OCI-LY7 (cell line): ENCODE measurements at regions not wholly inside any gene's neighbourhood (a gene's known extent, or its start where the extent isn't known, plus 50 kb on each side); places are given as distances from the start of the nearest gene placed in this dataset.

ENCODE experiments used
- BruUV-seq: library from RNA; stranded (reverse); fragments of 400-500 nt; replicated peaks from 2 replicates; lab custom pipeline; 2021; lab: Mats Ljungman, UMichigan
- CTCF ChIA-PET: fragments of 300-600 bp; sonication (Branson Sonifier 250); formaldehyde crosslinking; loops from one replicate; lab custom pipeline; 2022; ENCODE audit warnings: antibody characterized with exemption; ENCODE audit not compliant: unreplicated experiment; lab: Charles Lee
- POLR2A ChIA-PET: fragments of 300-600 bp; sonication (Branson Sonifier 250); formaldehyde crosslinking; loops from one replicate; lab custom pipeline; 2022; ENCODE audit warnings: antibody characterized with exemption; lab: Charles Lee
- DNase-seq: peaks from one replicate; pipeline ENCODE4 v3.0.0-alpha.2; 2015; ENCODE audit warnings: low spot score
- H2AFZ ChIP-seq: fragments of 200-600 bp; sonication (generic), shearing (Covaris generic); 2 replicates; pipeline ENCODE4 v1.6.1; 2014; ENCODE audit warnings: mild to moderate bottlenecking, antibody characterized with exemption, low read length, moderate library complexity
- H3K27ac ChIP-seq: fragments of 200-600 bp; sonication (generic); 2 replicates; pipeline ENCODE4 v1.5.1; 2014; ENCODE audit warnings: mixed run types, low read depth, mild to moderate bottlenecking, moderate library complexity, low read length, inconsistent platforms; ENCODE audit not compliant: poor library complexity, severe bottlenecking
- H3K36me3 ChIP-seq: fragments of 200-600 bp; sonication (generic); 2 replicates; pipeline ENCODE4 v1.6.1; 2014; ENCODE audit warnings: mild to moderate bottlenecking, antibody characterized with exemption, low read length, moderate library complexity, mixed read lengths; ENCODE audit not compliant: insufficient read depth
- H3K4me1 ChIP-seq: fragments of 200-600 bp; sonication (generic); 2 replicates; pipeline ENCODE4 v1.5.1; 2014; ENCODE audit warnings: mild to moderate bottlenecking, low read length; ENCODE audit not compliant: insufficient read depth, poor library complexity, severe bottlenecking
- H3K4me2 ChIP-seq: fragments of 200-600 bp; sonication (generic); 2 replicates; pipeline ENCODE4 v1.6.1; 2014; ENCODE audit warnings: mild to moderate bottlenecking, low read length
- H3K4me3 ChIP-seq: fragments of 200-600 bp; sonication (generic); 2 replicates; pipeline ENCODE4 v1.5.1; 2014; ENCODE audit warnings: mild to moderate bottlenecking, low read depth, low read length; ENCODE audit not compliant: poor library complexity, severe bottlenecking
- H3K79me2 ChIP-seq: fragments of 200-600 bp; sonication (generic); 2 replicates; pipeline ENCODE4 v1.6.1; 2016; ENCODE audit warnings: low read depth, mild to moderate bottlenecking, low read length, moderate library complexity, mixed read lengths; ENCODE audit not compliant: insufficient read depth
- H3K9me2 ChIP-seq: fragments of 200-600 bp; sonication (generic); 2 replicates; pipeline ENCODE4 v1.6.1; 2016; ENCODE audit warnings: mild to moderate bottlenecking, low read length, mixed read lengths; ENCODE audit not compliant: insufficient read depth
- H3K9me3 ChIP-seq: fragments of 200-600 bp; sonication (generic); 2 replicates; pipeline ENCODE4 v1.6.1; 2014; ENCODE audit warnings: mild to moderate bottlenecking, mixed run types, low read length, mixed read lengths
- H4K20me1 ChIP-seq: fragments of 200-600 bp; sonication (generic); 2 replicates; pipeline ENCODE4 v1.6.1; 2014; ENCODE audit warnings: mild to moderate bottlenecking, antibody characterized with exemption, low read length, moderate library complexity, mixed read lengths; ENCODE audit not compliant: insufficient read depth
- EZH2phosphoT487 ChIP-seq: fragments of 200-600 bp; sonication (generic); IDR thresholded peaks from 2 replicates; pipeline ENCODE4 v1.6.1; 2018; ENCODE audit warnings: low read depth, borderline replicate concordance, mild to moderate bottlenecking, mixed run types, antibody characterized with exemption, low read length, moderate library complexity, mixed read lengths
- intact Hi-C: fragments of 100-400 bp; cut with micrococcal nuclease; formaldehyde crosslinking; loops from one replicate; pipeline ENCODE4 v1.10.0; 2022; ENCODE audit not compliant: unreplicated experiment
- TF ChIP-seq, protein P1 (sequence below): fragments of 200-600 bp; sonication (generic); conservative IDR thresholded peaks from 2 replicates; pipeline ENCODE4 v1.5.1; 2014; ENCODE audit warnings: mild to moderate bottlenecking, antibody characterized with exemption, low read length, moderate library complexity, mixed read lengths

DNA sequence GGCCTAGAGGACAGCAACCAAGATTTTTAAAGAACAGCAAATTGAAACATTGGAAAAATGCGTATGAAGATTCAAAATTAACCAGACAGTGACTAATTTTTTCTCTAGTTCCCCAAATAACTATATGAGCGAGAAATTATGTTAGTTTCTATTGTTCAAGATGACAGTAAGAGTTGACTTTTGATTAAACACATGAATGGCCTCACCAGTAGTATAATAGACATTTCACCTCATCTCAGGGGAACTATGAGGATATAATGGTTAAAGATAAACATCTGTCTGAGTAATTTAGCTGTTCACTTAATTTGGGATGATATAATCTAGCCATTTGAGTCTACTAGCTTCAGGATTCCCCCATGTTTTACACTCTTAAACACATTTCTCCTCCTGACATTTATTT, 380.9 kb upstream of the NWD2 start:
- H2AFZ ChIP-seq, result no peak overlapping the region
- H3K9me3 ChIP-seq, result no peaks in the 10 kb centered on the region
- H3K36me3 ChIP-seq, result no peaks in the 10 kb centered on the region
- no peak overlapping the region for H3K27ac ChIP-seq
- no peak for DNase-seq
- no TSS peak for BruUV-seq
- H4K20me1 ChIP-seq, result no peaks in the 10 kb centered on the region
- H3K4me2 ChIP-seq, result no peak overlapping the region
- CTCF ChIA-PET, result no interaction called here
- no peak for TF ChIP-seq EZH2phosphoT487
- TF ChIP-seq, protein P1, sequence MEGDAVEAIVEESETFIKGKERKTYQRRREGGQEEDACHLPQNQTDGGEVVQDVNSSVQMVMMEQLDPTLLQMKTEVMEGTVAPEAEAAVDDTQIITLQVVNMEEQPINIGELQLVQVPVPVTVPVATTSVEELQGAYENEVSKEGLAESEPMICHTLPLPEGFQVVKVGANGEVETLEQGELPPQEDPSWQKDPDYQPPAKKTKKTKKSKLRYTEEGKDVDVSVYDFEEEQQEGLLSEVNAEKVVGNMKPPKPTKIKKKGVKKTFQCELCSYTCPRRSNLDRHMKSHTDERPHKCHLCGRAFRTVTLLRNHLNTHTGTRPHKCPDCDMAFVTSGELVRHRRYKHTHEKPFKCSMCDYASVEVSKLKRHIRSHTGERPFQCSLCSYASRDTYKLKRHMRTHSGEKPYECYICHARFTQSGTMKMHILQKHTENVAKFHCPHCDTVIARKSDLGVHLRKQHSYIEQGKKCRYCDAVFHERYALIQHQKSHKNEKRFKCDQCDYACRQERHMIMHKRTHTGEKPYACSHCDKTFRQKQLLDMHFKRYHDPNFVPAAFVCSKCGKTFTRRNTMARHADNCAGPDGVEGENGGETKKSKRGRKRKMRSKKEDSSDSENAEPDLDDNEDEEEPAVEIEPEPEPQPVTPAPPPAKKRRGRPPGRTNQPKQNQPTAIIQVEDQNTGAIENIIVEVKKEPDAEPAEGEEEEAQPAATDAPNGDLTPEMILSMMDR, result no peak
- H3K4me1 ChIP-seq, result no peaks in the 10 kb centered on the region
- no peak overlapping the region for H3K4me3 ChIP-seq
- intact Hi-C loops, result no loop called here
- no peaks in the 10 kb centered on the region for H3K9me2 ChIP-seq
- no peaks in the 10 kb centered on the region for H3K79me2 ChIP-seq
- POLR2A ChIA-PET, result interaction anchor here (0.5 to 0.7 kb wide), 2 partner anchors 39 to 455 kb away, joined by 3 read pairs; no protein-coding TSS in a partner anchor

DNA sequence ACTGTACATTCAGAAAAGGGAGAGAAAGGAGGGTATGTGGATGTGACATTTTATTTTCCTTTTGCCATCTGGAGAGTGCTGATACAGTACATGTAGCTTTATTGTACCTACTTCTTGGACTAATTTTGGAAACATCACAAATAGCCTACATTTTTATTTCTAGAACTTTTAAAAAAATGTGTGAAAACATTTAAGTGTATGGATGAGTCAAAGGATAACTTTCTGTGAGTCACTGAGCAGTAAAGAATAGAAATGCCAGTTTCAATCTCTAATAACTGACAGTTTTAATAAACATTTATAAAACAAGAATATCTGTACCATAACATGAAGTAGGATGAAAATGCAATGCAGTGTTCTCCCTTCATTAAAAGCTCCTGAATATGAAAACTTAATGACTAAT, 374.4 kb upstream of the NWD2 start:
- H3K36me3 ChIP-seq, result no peaks in the 10 kb centered on the region
- H3K4me3 ChIP-seq, result no peak overlapping the region
- intact Hi-C loops, result no loop called here
- H4K20me1 ChIP-seq, result no peaks in the 10 kb centered on the region
- TF ChIP-seq EZH2phosphoT487, result no peak
- TF ChIP-seq, protein P1, result no peak
- no peaks in the 10 kb centered on the region for H3K4me1 ChIP-seq
- DNase-seq, result no peak
- H3K9me3 ChIP-seq, result no peaks in the 10 kb centered on the region
- no peaks in the 10 kb centered on the region for H3K9me2 ChIP-seq
- no peak overlapping the region for H3K27ac ChIP-seq
- BruUV-seq, result no TSS peak
- H3K4me2 ChIP-seq, result no peak overlapping the region
- ChIA-PET CTCF (no interaction called here), POLR2A (interaction anchor here (1.0 kb wide), 1 partner anchor 15 kb away, joined by 3 read pairs; no protein-coding TSS in a partner anchor)
- H2AFZ ChIP-seq, result no peak overlapping the region
- no peaks in the 10 kb centered on the region for H3K79me2 ChIP-seq

DNA sequence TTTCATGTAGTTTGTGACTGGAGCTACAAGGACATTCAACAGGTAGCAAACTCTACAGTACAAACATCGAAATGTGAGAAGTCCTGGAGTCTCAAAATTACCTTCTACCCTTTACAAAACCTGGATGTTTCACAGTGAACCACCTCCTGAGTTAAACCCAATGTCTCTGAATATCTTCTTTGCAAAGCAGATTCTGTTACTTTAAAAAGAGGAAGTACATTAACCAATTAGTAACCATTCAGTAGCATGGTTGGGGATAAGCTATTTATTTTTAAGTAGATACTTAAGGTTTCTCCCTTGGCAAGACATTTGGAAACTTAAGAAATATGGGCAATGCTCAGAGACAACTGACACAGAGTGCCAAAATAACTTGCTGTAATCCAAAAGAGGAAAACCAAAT, 371.9 kb upstream of the NWD2 start:
- no peaks in the 10 kb centered on the region for H3K36me3 ChIP-seq
- no peak overlapping the region for H3K27ac ChIP-seq
- H3K79me2 ChIP-seq, result no peaks in the 10 kb centered on the region
- ChIA-PET CTCF (no interaction called here), POLR2A (no interaction called here)
- no TSS peak for BruUV-seq
- TF ChIP-seq, protein P1, result no peak
- TF ChIP-seq EZH2phosphoT487, result no peak
- H3K9me3 ChIP-seq, result no peaks in the 10 kb centered on the region
- DNase-seq, result no peak
- no peaks in the 10 kb centered on the region for H4K20me1 ChIP-seq
- no peaks in the 10 kb centered on the region for H3K9me2 ChIP-seq
- no peak overlapping the region for H3K4me2 ChIP-seq
- intact Hi-C loops, result no loop called here
- H3K4me1 ChIP-seq, result no peaks in the 10 kb centered on the region
- no peak overlapping the region for H3K4me3 ChIP-seq
- no peak overlapping the region for H2AFZ ChIP-seq
